ENCODE measurements at regions not wholly inside any gene's neighbourhood (a gene's known extent, or its start where the extent isn't known, plus 50 kb on each side); places are given as distances from the start of the nearest gene placed in this dataset.

DNA sequence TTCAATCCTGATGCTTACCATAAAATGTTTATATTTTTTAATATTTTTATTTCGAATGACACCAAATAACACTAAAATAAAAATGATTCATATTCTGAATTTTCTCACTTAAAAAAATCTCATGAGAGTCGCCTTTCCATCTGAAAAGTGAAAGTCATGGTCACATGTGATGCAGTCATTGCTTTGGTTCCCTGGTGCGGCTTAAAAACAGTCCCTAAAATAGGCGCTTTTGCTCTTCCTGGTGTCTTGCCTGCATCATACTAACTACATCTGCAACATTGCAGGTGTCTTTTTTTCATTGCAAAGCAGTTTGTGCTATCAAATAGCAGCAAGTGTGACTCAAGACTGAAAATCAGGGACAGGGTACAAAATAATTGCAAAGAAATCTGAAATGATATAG is 185.2 kb upstream of the NREP start:
- H3K36me3 Mint-ChIP-seq (ENCODE audit: low read depth), result no peaks in the 10 kb centered on the region
- ChIA-PET CTCF (no interaction called here), POLR2A (no interaction called here)
- no peak overlapping the region for H3K4me3 Mint-ChIP-seq
- H3K4me1 Mint-ChIP-seq (ENCODE audit: low read depth), result no peaks in the 10 kb centered on the region
- H3K9me3 Mint-ChIP-seq, result no peaks in the 10 kb centered on the region
- peaks cover 3% of the 10 kb centered on the region for H3K27me3 Mint-ChIP-seq
- DNase-seq (no peak), ATAC-seq (no peak)
- H3K27ac Mint-ChIP-seq, result no peak overlapping the region
- TF ChIP-seq, protein P1, sequence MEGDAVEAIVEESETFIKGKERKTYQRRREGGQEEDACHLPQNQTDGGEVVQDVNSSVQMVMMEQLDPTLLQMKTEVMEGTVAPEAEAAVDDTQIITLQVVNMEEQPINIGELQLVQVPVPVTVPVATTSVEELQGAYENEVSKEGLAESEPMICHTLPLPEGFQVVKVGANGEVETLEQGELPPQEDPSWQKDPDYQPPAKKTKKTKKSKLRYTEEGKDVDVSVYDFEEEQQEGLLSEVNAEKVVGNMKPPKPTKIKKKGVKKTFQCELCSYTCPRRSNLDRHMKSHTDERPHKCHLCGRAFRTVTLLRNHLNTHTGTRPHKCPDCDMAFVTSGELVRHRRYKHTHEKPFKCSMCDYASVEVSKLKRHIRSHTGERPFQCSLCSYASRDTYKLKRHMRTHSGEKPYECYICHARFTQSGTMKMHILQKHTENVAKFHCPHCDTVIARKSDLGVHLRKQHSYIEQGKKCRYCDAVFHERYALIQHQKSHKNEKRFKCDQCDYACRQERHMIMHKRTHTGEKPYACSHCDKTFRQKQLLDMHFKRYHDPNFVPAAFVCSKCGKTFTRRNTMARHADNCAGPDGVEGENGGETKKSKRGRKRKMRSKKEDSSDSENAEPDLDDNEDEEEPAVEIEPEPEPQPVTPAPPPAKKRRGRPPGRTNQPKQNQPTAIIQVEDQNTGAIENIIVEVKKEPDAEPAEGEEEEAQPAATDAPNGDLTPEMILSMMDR (IDR thresholded peaks at IDR 0.05), result no peak
- intact Hi-C loops (cut with micrococcal nuclease), result no loop called here

DNA sequence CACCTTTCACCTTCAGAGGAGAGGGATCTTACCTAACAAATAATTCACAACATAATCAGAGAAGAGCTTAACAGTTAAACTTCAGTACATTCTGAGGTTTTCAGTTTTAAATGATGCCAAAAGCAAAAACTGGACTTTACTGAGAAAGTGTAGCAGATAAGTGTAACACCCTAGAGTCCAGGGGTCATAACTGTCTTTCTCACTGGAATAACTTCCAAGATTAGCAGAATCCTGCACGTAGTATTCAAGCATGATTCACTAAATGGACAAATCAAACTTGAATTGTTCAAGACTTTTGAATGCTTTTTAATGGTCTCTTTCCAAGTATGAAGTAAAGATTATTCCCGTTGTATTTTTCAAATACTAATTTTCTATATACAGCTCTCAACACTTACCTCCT is 180.1 kb upstream of the NREP start:
- no peak for DNase-seq
- Mint-ChIP-seq H3K4me3 (no peak overlapping the region), H3K27ac (no peak overlapping the region), H3K36me3 (ENCODE audit: low read depth) (no peaks in the 10 kb centered on the region), H3K9me3 (no peaks in the 10 kb centered on the region), H3K27me3 (no peaks in the 10 kb centered on the region), H3K4me1 (ENCODE audit: low read depth) (no peaks in the 10 kb centered on the region)
- ChIA-PET POLR2A (no interaction called here), CTCF (no interaction called here)
- intact Hi-C loops (cut with micrococcal nuclease), result no loop called here
- TF ChIP-seq, protein P1 (IDR thresholded peaks at IDR 0.05), result no peak
- no peak for ATAC-seq

DNA sequence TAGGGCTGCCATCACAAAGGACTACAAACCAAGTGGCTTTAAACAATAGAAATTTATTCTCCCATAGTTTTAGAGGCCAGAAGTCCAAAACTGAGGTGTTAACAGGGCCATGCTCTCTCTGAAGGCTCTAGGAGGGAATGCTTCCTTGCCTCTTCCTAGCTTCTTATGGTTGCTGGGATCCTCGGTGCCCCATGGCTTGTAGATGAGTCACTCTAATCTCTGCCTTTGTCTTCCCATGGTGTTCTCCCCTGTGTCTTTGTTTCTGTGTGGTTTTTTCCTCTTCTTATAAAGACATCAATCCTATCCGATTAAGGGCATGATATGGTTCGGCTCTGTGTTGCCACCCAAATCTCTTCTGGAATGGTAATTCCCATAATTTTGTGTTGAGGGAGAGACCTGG is 178.8 kb upstream of the NREP start:
- H3K4me1 Mint-ChIP-seq (ENCODE audit: low read depth), result no peaks in the 10 kb centered on the region
- POLR2A ChIA-PET, result no interaction called here

DNA sequence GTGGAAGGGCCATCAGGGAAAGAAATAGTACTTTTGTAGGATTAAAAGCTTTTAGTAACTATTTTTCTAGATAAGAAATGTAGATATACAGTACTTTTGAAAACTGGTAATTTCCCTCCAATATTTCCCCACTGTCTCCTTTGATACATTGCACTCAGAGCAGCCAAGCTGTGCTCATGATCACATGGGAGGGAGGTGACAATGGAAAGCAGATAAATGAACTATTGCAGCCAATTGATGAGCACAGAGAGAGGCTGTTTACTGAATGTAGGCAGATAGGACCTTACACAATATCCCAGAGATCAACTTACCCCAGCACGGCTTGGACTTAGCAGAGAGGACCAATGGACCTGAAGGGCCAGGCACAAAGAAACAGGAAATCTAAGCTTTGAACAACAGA is 178.0 kb upstream of the NREP start:
- DNase-seq, result no peak
- H3K9me3 Mint-ChIP-seq, result no peaks in the 10 kb centered on the region
- no peak overlapping the region for H3K27ac Mint-ChIP-seq
- ChIA-PET POLR2A (no interaction called here), CTCF (no interaction called here)
- no peaks in the 10 kb centered on the region for H3K36me3 Mint-ChIP-seq (ENCODE audit: low read depth)
- TF ChIP-seq, protein P1 (IDR thresholded peaks at IDR 0.05), result no peak
- intact Hi-C loops (cut with micrococcal nuclease), result no loop called here
- no peaks in the 10 kb centered on the region for H3K27me3 Mint-ChIP-seq
- no peak overlapping the region for H3K4me3 Mint-ChIP-seq
- no peak for ATAC-seq
- H3K4me1 Mint-ChIP-seq (ENCODE audit: low read depth), result no peaks in the 10 kb centered on the region

More for the DNA sequence above, 178.8 kb upstream of the NREP start:
- H3K9me3 Mint-ChIP-seq, result no peaks in the 10 kb centered on the region
- DNase-seq (no peak), ATAC-seq (no peak)
- TF ChIP-seq, protein P1 (IDR thresholded peaks at IDR 0.05), result no peak
- H3K4me3 Mint-ChIP-seq, result no peak overlapping the region
- H3K27me3 Mint-ChIP-seq, result no peaks in the 10 kb centered on the region
- H3K36me3 Mint-ChIP-seq (ENCODE audit: low read depth), result no peaks in the 10 kb centered on the region
- CTCF ChIA-PET, result no interaction called here
- intact Hi-C loops (cut with micrococcal nuclease), result no loop called here
- H3K27ac Mint-ChIP-seq, result no peak overlapping the region

DNA sequence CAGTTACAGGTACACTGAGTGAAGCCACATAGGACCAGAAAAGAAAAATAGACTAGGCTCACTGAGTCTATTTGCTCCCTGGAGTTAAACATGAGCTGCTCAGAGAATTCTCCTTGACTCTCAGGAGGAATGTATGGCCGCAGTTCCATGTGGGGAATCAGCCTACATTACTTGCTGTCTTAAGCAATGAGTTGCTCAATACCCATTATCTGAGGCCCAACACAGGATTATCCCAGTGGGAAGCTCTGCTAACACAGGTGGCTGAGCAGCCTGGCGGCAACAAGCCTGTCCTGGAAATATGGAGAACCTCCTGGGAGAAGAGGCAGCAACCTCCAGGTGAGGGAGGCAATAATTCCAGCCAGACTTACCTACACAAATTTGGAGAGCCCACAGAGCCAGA is 177.5 kb upstream of the NREP start:
- H3K27me3 Mint-ChIP-seq, result no peaks in the 10 kb centered on the region
- intact Hi-C loops (cut with micrococcal nuclease), result no loop called here
- H3K4me3 Mint-ChIP-seq, result no peak overlapping the region
- H3K27ac Mint-ChIP-seq, result no peak overlapping the region
- CTCF ChIA-PET, result no interaction called here
- TF ChIP-seq, protein P1 (IDR thresholded peaks at IDR 0.05), result no peak
- DNase-seq, result no peak
- POLR2A ChIA-PET, result no interaction called here
- no peaks in the 10 kb centered on the region for H3K9me3 Mint-ChIP-seq
- no peaks in the 10 kb centered on the region for H3K36me3 Mint-ChIP-seq (ENCODE audit: low read depth)
- no peaks in the 10 kb centered on the region for H3K4me1 Mint-ChIP-seq (ENCODE audit: low read depth)
- no peak for ATAC-seq
